Loucy (cell line): ENCODE measurements at regions not wholly inside any gene's neighbourhood (a gene's known extent, or its start where the extent isn't known, plus 50 kb on each side); places are given as distances from the start of the nearest gene placed in this dataset.

Source experiments
- CTCF ChIP-seq: fragments of 200-600 bp; sonication (generic); conservative IDR thresholded peaks from 2 replicates; pipeline ENCODE4 v1.5.1; 2014; ENCODE audit warnings: mild to moderate bottlenecking, antibody characterized with exemption, low read length
- EZH2phosphoT487 ChIP-seq: fragments of 200-600 bp; IDR thresholded peaks from 2 replicates; pipeline ENCODE4 v1.6.1; 2018; ENCODE audit warnings: antibody characterized with exemption, mild to moderate bottlenecking, moderate library complexity, borderline replicate concordance

- TF ChIP-seq CTCF (no peak), EZH2phosphoT487 (no peak)
These were observed 1469.8 kb downstream of the EFNA5 start for GRCh38 chr5:106200971-106201370.
